Activated CD4-positive, alpha-beta memory T cell treated with anti-CD3 and anti-CD28 coated beads, Interleukin-2, amount 10 ng/mL, durations not matched to agents 7 days and 5 days (primary cell): ENCODE measurements at regions not wholly inside any gene's neighbourhood (a gene's known extent, or its start where the extent isn't known, plus 50 kb on each side); places are given as distances from the start of the nearest gene placed in this dataset.

Experiments used
- CTCF ChIA-PET: fragments of 350-600 bp; sonication (Branson Sonifier 250); formaldehyde crosslinking; loops from one replicate; lab custom pipeline; 2021; ENCODE audit warnings: antibody characterized with exemption, inconsistent platforms; lab: Charles Lee
- POLR2A ChIA-PET: fragments of 350-600 bp; sonication (Branson Sonifier 250); formaldehyde crosslinking; loops from one replicate; lab custom pipeline; 2021; ENCODE audit warnings: antibody characterized with exemption; lab: Charles Lee
- DNase-seq: peaks from one replicate; pipeline ENCODE4 v3.0.0-alpha.2; 2020
- H3K27ac Mint-ChIP-seq: one replicate; pipeline ENCODE4 v1.8.0; 2021; ENCODE audit warnings: mild to moderate bottlenecking, mixed read lengths
- H3K27me3 Mint-ChIP-seq: one replicate; pipeline ENCODE4 v1.8.0; 2021; ENCODE audit warnings: mixed read lengths
- H3K36me3 Mint-ChIP-seq: one replicate; pipeline ENCODE4 v1.8.0; 2021; ENCODE audit warnings: low read depth, mixed read lengths
- H3K4me1 Mint-ChIP-seq: one replicate; pipeline ENCODE4 v1.8.0; 2021; ENCODE audit warnings: mixed read lengths
- H3K4me3 Mint-ChIP-seq: one replicate; pipeline ENCODE4 v1.8.0; 2021; ENCODE audit warnings: mild to moderate bottlenecking, mixed read lengths
- H3K9me3 Mint-ChIP-seq: one replicate; pipeline ENCODE4 v1.8.0; 2021; ENCODE audit warnings: mixed read lengths

DNA sequence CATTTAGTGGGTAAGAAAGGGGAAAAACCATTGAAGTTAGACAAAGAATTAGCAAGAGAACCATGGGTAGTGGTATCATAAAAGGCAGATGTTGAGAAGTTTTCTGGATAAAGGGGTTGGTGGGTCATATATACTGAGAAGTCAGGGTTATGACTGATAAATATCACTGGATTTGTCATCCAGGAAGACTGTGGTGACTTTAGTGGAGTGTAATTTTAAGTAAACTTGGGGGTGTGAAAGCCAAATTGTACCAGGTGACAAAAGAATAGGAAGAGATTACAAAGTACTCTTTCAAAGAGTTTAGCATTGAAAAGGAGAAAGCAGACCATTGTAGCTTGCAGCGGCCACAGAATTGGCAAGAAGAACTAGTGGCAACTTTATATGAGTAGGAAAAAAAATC lies 315.2 kb upstream of the DMAC1 start:
- Mint-ChIP-seq H3K27me3 (no peaks in the 10 kb centered on the region), H3K4me3 (no peak overlapping the region), H3K9me3 (no peaks in the 10 kb centered on the region), H3K4me1 (peaks cover 16% of the 10 kb centered on the region), H3K27ac (no peak overlapping the region), H3K36me3 (no peaks in the 10 kb centered on the region)
- DNase-seq = no peak
- ChIA-PET POLR2A (no interaction called here), CTCF (no interaction called here)

DNA sequence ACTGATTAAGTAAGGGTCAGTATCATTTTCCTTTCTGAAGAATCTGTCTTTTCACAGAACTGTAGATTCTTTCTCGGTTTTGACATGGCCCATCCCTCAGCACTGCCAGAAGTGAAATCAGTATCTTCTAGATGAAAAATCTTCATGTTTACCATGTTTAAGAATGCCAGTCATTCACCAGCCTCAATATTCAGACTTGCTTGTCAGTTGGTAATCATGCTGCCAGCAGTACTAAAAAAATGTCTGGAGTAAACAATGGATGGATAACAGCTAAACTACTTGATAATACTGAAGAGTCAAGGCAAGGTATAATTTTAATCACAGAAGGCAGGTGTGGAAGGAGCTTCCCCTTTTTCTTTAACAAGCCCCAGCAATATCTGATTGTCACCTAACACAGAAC lies 306.8 kb upstream of the DMAC1 start:
- H3K27ac Mint-ChIP-seq = no peak overlapping the region
- H3K36me3 Mint-ChIP-seq = no peaks in the 10 kb centered on the region
- no peak for DNase-seq
- ChIA-PET CTCF (no interaction called here), POLR2A (no interaction called here)
- no peaks in the 10 kb centered on the region for H3K4me1 Mint-ChIP-seq
- peaks cover 6% of the 10 kb centered on the region for H3K9me3 Mint-ChIP-seq
- no peaks in the 10 kb centered on the region for H3K27me3 Mint-ChIP-seq
- no peak overlapping the region for H3K4me3 Mint-ChIP-seq

DNA sequence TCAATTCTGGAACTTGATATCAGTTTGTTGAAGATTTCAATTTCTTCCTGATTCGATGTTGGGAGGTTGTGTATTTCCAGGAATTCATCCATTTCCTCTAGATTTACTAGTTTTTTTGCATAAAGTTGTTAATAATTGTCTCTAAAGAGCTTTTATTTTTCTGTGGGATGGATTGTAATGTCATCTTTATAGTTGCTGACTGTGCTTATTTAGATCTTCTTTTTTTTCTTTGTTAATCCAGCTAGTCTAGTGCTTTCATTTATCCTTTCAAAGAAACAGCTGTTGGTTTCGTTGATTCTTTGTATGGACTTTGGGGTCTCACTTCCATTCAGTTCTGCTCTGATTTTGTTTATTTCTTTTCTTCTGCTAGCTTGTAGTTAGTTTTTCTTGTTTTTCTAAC lies 302.0 kb upstream of the DMAC1 start:
- Mint-ChIP-seq H3K9me3 (peaks cover 11% of the 10 kb centered on the region), H3K4me3 (no peak overlapping the region), H3K27me3 (no peaks in the 10 kb centered on the region), H3K4me1 (peaks cover 2% of the 10 kb centered on the region), H3K36me3 (no peaks in the 10 kb centered on the region), H3K27ac (no peak overlapping the region)
- no peak for DNase-seq
- ChIA-PET CTCF (no interaction called here), POLR2A (no interaction called here)

- ChIA-PET POLR2A (no interaction called here), CTCF (no interaction called here)
- H3K4me1 Mint-ChIP-seq = peaks cover 2% of the 10 kb centered on the region
- no peak overlapping the region for H3K4me3 Mint-ChIP-seq
- H3K27me3 Mint-ChIP-seq = no peaks in the 10 kb centered on the region
- no peaks in the 10 kb centered on the region for H3K36me3 Mint-ChIP-seq
- peaks cover 5% of the 10 kb centered on the region for H3K9me3 Mint-ChIP-seq
- H3K27ac Mint-ChIP-seq = no peak overlapping the region
- DNase-seq = no peak
Measured at GRCh38 chr9:8096091-8096490, 296.5 kb upstream of the DMAC1 start.

- H3K36me3 Mint-ChIP-seq = no peaks in the 10 kb centered on the region
- peaks cover 2% of the 10 kb centered on the region for H3K4me1 Mint-ChIP-seq
- peaks cover 5% of the 10 kb centered on the region for H3K9me3 Mint-ChIP-seq
- no peak for DNase-seq
- POLR2A ChIA-PET = no interaction called here
- no peak overlapping the region for H3K4me3 Mint-ChIP-seq
- CTCF ChIA-PET = no interaction called here
- H3K27me3 Mint-ChIP-seq = no peaks in the 10 kb centered on the region
- no peak overlapping the region for H3K27ac Mint-ChIP-seq
Measured at GRCh38 chr9:8095672-8096086, 296.1 kb upstream of the DMAC1 start.

- CTCF ChIA-PET = no interaction called here
- no peaks in the 10 kb centered on the region for H3K4me1 Mint-ChIP-seq
- H3K4me3 Mint-ChIP-seq = no peak overlapping the region
- no peaks in the 10 kb centered on the region for H3K9me3 Mint-ChIP-seq
- no peaks in the 10 kb centered on the region for H3K36me3 Mint-ChIP-seq
- POLR2A ChIA-PET = no interaction called here
- DNase-seq = no peak
- H3K27me3 Mint-ChIP-seq = peaks cover 1% of the 10 kb centered on the region
- H3K27ac Mint-ChIP-seq = no peak overlapping the region
Measured at GRCh38 chr9:8088477-8088876, 288.9 kb upstream of the DMAC1 start.

DNA sequence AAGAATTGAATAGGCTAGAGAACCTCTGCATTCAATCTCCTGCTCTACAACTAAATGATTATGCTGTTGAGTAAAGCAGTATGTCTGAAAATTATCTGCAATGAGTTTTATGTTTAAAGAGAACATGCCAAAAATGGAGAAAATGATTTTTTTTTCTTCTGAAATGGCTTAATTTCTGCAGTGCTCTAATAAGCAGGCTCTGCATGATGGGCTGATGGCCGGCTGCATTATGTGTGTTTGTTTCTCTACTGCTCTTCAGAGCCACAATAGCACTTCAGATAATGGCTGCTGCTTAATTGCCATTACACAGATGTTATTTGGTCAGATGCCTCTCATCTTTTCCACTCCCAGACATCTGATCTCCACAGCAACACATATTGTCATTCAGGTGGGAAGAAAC lies 286.4 kb upstream of the DMAC1 start:
- POLR2A ChIA-PET = no interaction called here
- Mint-ChIP-seq H3K9me3 (no peaks in the 10 kb centered on the region), H3K27ac (no peak overlapping the region), H3K36me3 (no peaks in the 10 kb centered on the region), H3K27me3 (peaks cover 4% of the 10 kb centered on the region), H3K4me1 (no peaks in the 10 kb centered on the region), H3K4me3 (no peak overlapping the region)
- CTCF ChIA-PET = no interaction called here
- DNase-seq = no peak

DNA sequence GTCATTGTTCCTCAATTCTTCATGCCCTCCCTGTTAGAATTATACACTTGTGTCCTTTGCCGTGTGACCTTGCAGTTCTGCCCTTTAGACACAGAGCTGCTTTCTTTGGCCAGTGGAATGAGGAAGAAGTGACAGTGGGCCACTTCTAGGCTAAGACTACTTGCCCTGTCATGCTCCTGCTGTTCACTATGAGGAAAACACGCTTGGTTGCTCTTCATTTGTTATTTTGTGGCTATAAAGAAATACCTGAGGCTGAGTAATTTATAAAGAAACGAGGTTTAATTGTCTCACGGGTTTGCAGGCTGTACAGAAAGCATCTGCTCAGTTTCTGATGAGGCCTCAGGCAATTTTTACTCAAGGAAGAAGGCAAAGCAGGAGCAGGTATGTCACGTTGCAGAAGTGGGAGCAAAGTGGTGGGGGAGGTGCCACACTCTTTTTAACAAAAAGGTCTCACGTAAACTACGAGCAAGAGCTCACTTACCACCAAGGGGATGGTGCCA lies 279.1 kb upstream of the DMAC1 start:
- DNase-seq = no peak
- Mint-ChIP-seq H3K36me3 (no peaks in the 10 kb centered on the region), H3K9me3 (peaks cover 2% of the 10 kb centered on the region), H3K27me3 (peaks cover 2% of the 10 kb centered on the region), H3K4me1 (no peaks in the 10 kb centered on the region), H3K27ac (no peak overlapping the region), H3K4me3 (no peak overlapping the region)
- ChIA-PET CTCF (no interaction called here), POLR2A (no interaction called here)

GRCh38 chr9:8074713-8075286 lies 275.2 kb upstream of the DMAC1 start:
- POLR2A ChIA-PET = no interaction called here
- Mint-ChIP-seq H3K27me3 (no peaks in the 10 kb centered on the region), H3K4me3 (no peak overlapping the region), H3K27ac (no peak overlapping the region), H3K4me1 (no peaks in the 10 kb centered on the region), H3K36me3 (no peaks in the 10 kb centered on the region), H3K9me3 (peaks cover 2% of the 10 kb centered on the region)
- CTCF ChIA-PET = no interaction called here
- no peak for DNase-seq

- CTCF ChIA-PET = no interaction called here
- Mint-ChIP-seq H3K4me1 (no peaks in the 10 kb centered on the region), H3K36me3 (no peaks in the 10 kb centered on the region), H3K27me3 (no peaks in the 10 kb centered on the region), H3K4me3 (no peak overlapping the region), H3K27ac (no peak overlapping the region), H3K9me3 (no peaks in the 10 kb centered on the region)
- no peak for DNase-seq
- POLR2A ChIA-PET = no interaction called here
Measured at GRCh38 chr9:8071445-8071798, 271.8 kb upstream of the DMAC1 start.

GRCh38 chr9:8070779-8071444 lies 271.3 kb upstream of the DMAC1 start:
- Mint-ChIP-seq H3K9me3 (no peaks in the 10 kb centered on the region), H3K27me3 (no peaks in the 10 kb centered on the region), H3K4me1 (no peaks in the 10 kb centered on the region), H3K27ac (no peak overlapping the region), H3K4me3 (no peak overlapping the region), H3K36me3 (no peaks in the 10 kb centered on the region)
- no peak for DNase-seq
- POLR2A ChIA-PET = no interaction called here
- CTCF ChIA-PET = no interaction called here

- POLR2A ChIA-PET = no interaction called here
- no peaks in the 10 kb centered on the region for H3K27me3 Mint-ChIP-seq
- H3K27ac Mint-ChIP-seq = no peak overlapping the region
- H3K36me3 Mint-ChIP-seq = no peaks in the 10 kb centered on the region
- CTCF ChIA-PET = no interaction called here
- H3K4me1 Mint-ChIP-seq = no peaks in the 10 kb centered on the region
- H3K9me3 Mint-ChIP-seq = peaks cover 5% of the 10 kb centered on the region
- no peak overlapping the region for H3K4me3 Mint-ChIP-seq
- DNase-seq = no peak
Measured at GRCh38 chr9:8062459-8062858, 262.9 kb upstream of the DMAC1 start.

- DNase-seq = no peak
- ChIA-PET POLR2A (no interaction called here), CTCF (no interaction called here)
- no peaks in the 10 kb centered on the region for H3K36me3 Mint-ChIP-seq
- no peak overlapping the region for H3K4me3 Mint-ChIP-seq
- H3K9me3 Mint-ChIP-seq = peaks cover 5% of the 10 kb centered on the region
- H3K27me3 Mint-ChIP-seq = no peaks in the 10 kb centered on the region
- H3K27ac Mint-ChIP-seq = no peak overlapping the region
- no peaks in the 10 kb centered on the region for H3K4me1 Mint-ChIP-seq
Measured at GRCh38 chr9:8053501-8053900, 253.9 kb upstream of the DMAC1 start.

GRCh38 chr9:8052991-8053390 lies 253.4 kb upstream of the DMAC1 start:
- H3K9me3 Mint-ChIP-seq = peaks cover 5% of the 10 kb centered on the region
- ChIA-PET CTCF (no interaction called here), POLR2A (no interaction called here)
- H3K4me3 Mint-ChIP-seq = no peak overlapping the region
- H3K27me3 Mint-ChIP-seq = no peaks in the 10 kb centered on the region
- no peaks in the 10 kb centered on the region for H3K36me3 Mint-ChIP-seq
- DNase-seq = no peak
- no peaks in the 10 kb centered on the region for H3K4me1 Mint-ChIP-seq
- H3K27ac Mint-ChIP-seq = no peak overlapping the region
